ENCODE measurements at regions not wholly inside any gene's neighbourhood (a gene's known extent, or its start where the extent isn't known, plus 50 kb on each side); places are given as distances from the start of the nearest gene placed in this dataset.

DNA sequence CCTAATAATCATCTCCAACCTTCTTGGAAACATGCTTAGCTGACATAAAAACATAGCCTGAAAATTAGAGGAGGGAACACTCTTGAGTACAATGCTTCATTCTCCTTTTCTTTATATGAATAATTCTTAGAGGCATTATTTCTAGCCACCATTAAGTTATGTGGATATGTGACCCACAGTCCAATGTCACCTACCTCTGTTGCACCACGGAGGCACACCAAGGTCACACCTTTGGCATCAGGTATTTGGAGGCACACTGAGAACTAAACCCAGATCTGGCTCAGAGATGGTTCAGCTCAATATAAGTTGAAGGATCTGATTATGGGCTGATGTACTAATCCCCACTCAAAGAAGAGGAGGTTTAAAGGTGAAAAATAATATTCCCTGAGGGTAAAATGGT is 385.1 kb downstream of the POM121L12 start:
- TF ChIP-seq, protein P1, sequence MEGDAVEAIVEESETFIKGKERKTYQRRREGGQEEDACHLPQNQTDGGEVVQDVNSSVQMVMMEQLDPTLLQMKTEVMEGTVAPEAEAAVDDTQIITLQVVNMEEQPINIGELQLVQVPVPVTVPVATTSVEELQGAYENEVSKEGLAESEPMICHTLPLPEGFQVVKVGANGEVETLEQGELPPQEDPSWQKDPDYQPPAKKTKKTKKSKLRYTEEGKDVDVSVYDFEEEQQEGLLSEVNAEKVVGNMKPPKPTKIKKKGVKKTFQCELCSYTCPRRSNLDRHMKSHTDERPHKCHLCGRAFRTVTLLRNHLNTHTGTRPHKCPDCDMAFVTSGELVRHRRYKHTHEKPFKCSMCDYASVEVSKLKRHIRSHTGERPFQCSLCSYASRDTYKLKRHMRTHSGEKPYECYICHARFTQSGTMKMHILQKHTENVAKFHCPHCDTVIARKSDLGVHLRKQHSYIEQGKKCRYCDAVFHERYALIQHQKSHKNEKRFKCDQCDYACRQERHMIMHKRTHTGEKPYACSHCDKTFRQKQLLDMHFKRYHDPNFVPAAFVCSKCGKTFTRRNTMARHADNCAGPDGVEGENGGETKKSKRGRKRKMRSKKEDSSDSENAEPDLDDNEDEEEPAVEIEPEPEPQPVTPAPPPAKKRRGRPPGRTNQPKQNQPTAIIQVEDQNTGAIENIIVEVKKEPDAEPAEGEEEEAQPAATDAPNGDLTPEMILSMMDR (IDR thresholded peaks at IDR 0.05), result no peak
- TF ChIP-seq POLR2A (IDR thresholded peaks at IDR 0.05) (no peak), POLR2AphosphoS5 (IDR thresholded peaks at IDR 0.05) (no peak)

Measured in breast epithelium (tissue), 3 donors.